A549 (cell line): ENCODE measurements at regions not wholly inside any gene's neighbourhood (a gene's known extent, or its start where the extent isn't known, plus 50 kb on each side); places are given as distances from the start of the nearest gene placed in this dataset.

Source experiments
- ATAC-seq, 2 experiments: fragments of 200-7000 bp in 1 of 2; fragments of >200 bp in 1 of 2; cut with Nextera tagmentation in 1 of 2; cut with Tn5 transposase in 1 of 2; 3 replicates each; pipeline versions ENCODE4 v1.8.0 to v1.9.1; 2018 to 2020; ENCODE audit warnings: mild to moderate bottlenecking in 1 of 2, moderate library complexity in 1 of 2
- CTCF ChIA-PET: fragments of 300-600 bp; sonication (Branson Sonifier 250); formaldehyde crosslinking; extraction: SDS; loops from one replicate; lab custom pipeline; 2021; ENCODE audit warnings: antibody characterized with exemption, inconsistent platforms; lab: Yijun Ruan, JAX
- POLR2A ChIA-PET: fragments of 350-600 bp; formaldehyde crosslinking; extraction: SDS; loops from one replicate; lab custom pipeline; 2021; ENCODE audit warnings: antibody characterized with exemption, inconsistent platforms; lab: Yijun Ruan, JAX
- DNase-seq, 2 experiments: peaks; one replicate each; pipeline versions ENCODE4 v3.0.0 to v3.0.0-alpha.2; 2011 to 2016; ENCODE audit warnings: low read depth in 1 of 2, low spot score in 1 of 2
- FAIRE-seq: peaks from 2 replicates; lab custom pipeline; 2011; peaks lifted over from hg19 to GRCh38; lab: Jason Lieb, UNC
- H3K27ac ChIP-seq, 2 experiments: fragments of >200 bp; sonication (Bioruptor Twin); formaldehyde crosslinking; 3 replicates each; pipeline ENCODE4 v1.5.1; 2016 to 2017
- H3K4me1 ChIP-seq: fragments of >200 bp; sonication (Bioruptor Twin); formaldehyde crosslinking; 3 replicates; pipeline ENCODE4 v1.6.1; 2016
- H3K4me2 ChIP-seq: fragments of >200 bp; sonication (Bioruptor Twin); formaldehyde crosslinking; 3 replicates; pipeline ENCODE4 v1.6.1; 2016
- H3K4me3 ChIP-seq: fragments of >200 bp; sonication (Bioruptor Twin); formaldehyde crosslinking; 3 replicates; pipeline ENCODE4 v1.5.1; 2016
- H3K9me3 ChIP-seq: fragments of >200 bp; sonication (Bioruptor Twin); formaldehyde crosslinking; 3 replicates; pipeline ENCODE4 v1.6.1; 2016
- BCL3 ChIP-seq: fragments of >200 bp; sonication (Bioruptor Twin); formaldehyde crosslinking; IDR thresholded peaks from 3 replicates; pipeline ENCODE4 v1.6.1; 2016
- CBX2 ChIP-seq: fragments of 200-600 bp; sonication (generic); IDR thresholded peaks from 2 replicates; pipeline ENCODE4 v1.6.1; 2016; ENCODE audit warnings: low read depth, mild to moderate bottlenecking, borderline replicate concordance
- CEBPB ChIP-seq, 2 experiments: fragments of >200 bp in 1 of 2; sonication (Bioruptor Twin) in 1 of 2; formaldehyde crosslinking in 1 of 2; IDR thresholded peaks; 2 replicates each; pipeline ENCODE4 v1.6.1; 2012 to 2016
- CHD2 ChIP-seq: fragments of 150-350 bp; IDR thresholded peaks from 2 replicates; pipeline ENCODE4 v1.6.1; 2014; ENCODE audit warnings: low read length; ENCODE audit not compliant: partially characterized antibody
- EHMT2 ChIP-seq: fragments of 200-600 bp; sonication (generic); IDR thresholded peaks from 2 replicates; pipeline ENCODE4 v1.6.1; 2016; ENCODE audit warnings: antibody characterized with exemption, low read depth, mild to moderate bottlenecking, moderate library complexity
- ELK1 ChIP-seq: fragments of 150-350 bp; IDR thresholded peaks from 2 replicates; pipeline ENCODE4 v1.6.1; 2014; ENCODE audit warnings: low read depth, mild to moderate bottlenecking, low read length
- FOSB ChIP-seq: fragments of 250-450 bp; sonication (Bioruptor Pico); IDR thresholded peaks from 2 replicates; pipeline ENCODE4 v1.5.0; 2020; ENCODE audit warnings: mild to moderate bottlenecking, moderate library complexity
- FOSL2 ChIP-seq, 2 experiments: fragments of 450-650 bp in 1 of 2; fragments of >200 bp in 1 of 2; sonication (Bioruptor Twin) in 1 of 2; formaldehyde crosslinking; IDR thresholded peaks; 2 replicates each; pipeline versions ENCODE4 v1.5.0 to v1.6.1; 2016 to 2020; ENCODE audit warnings: mild to moderate bottlenecking in 1 of 2, moderate library complexity in 1 of 2
- FOXS1 ChIP-seq: fragments of 250-450 bp; sonication (Bioruptor Pico); IDR thresholded peaks from 2 replicates; pipeline ENCODE4 v1.5.0; 2020; ENCODE audit warnings: mild to moderate bottlenecking, moderate library complexity
- HOXA7 ChIP-seq: fragments of 250-450 bp; sonication (Bioruptor Pico); IDR thresholded peaks from 2 replicates; pipeline ENCODE4 v1.5.0; 2020; ENCODE audit warnings: mild to moderate bottlenecking, moderate library complexity
- JUN ChIP-seq, 2 experiments: fragments of >200 bp; sonication (Bioruptor Twin); formaldehyde crosslinking; IDR thresholded peaks; 2 replicates in 1 of 2; 3 replicates in 1 of 2; pipeline ENCODE4 v1.6.1; 2016 to 2017
- KDM1A ChIP-seq: fragments of 200-600 bp; sonication (generic); IDR thresholded peaks from 2 replicates; pipeline ENCODE4 v1.6.1; 2016; ENCODE audit warnings: low read depth, mild to moderate bottlenecking
- NFE2L2 ChIP-seq: fragments of 150-350 bp; conservative IDR thresholded peaks from 2 replicates; pipeline ENCODE4 v1.6.1; 2014; ENCODE audit warnings: low read length
- POLR2AphosphoS2 ChIP-seq: conservative IDR thresholded peaks from 2 replicates; pipeline ENCODE4 v1.6.1; 2012; ENCODE audit warnings: low read length, improper control_type of control experiment, inconsistent platforms
- RARB ChIP-seq: fragments of 250-450 bp; sonication (Bioruptor Pico); IDR thresholded peaks from 2 replicates; pipeline ENCODE4 v1.8.0; 2021; ENCODE audit warnings: mild to moderate bottlenecking, moderate library complexity
- RCOR1 ChIP-seq: fragments of 150-350 bp; IDR thresholded peaks from 2 replicates; pipeline ENCODE4 v1.6.1; 2014; ENCODE audit warnings: antibody characterized with exemption, low read length, low read depth
- TP53 ChIP-seq: fragments of 250-450 bp; sonication (Bioruptor Pico); IDR thresholded peaks from 2 replicates; pipeline ENCODE4 v1.5.0; 2021; ENCODE audit warnings: mild to moderate bottlenecking, moderate library complexity
- ZSCAN20 ChIP-seq: fragments of 250-450 bp; sonication (Bioruptor Pico); IDR thresholded peaks from 2 replicates; pipeline ENCODE4 v1.8.0; 2022; ENCODE audit warnings: mild to moderate bottlenecking, moderate library complexity
- WGBS: methylation state at CpG from one replicate; pipeline ENCODE4 v1.1.6; 2017; ENCODE audit errors: missing lambda C conversion rate; 5-methylcytosine and 5-hydroxymethylcytosine counted together
- TF ChIP-seq, protein P1 (sequence below): IDR thresholded peaks from 2 replicates; pipeline ENCODE4 v1.6.1; 2012; ENCODE audit warnings: low read depth, borderline replicate concordance
- TF ChIP-seq, protein P2 (sequence below): fragments of 450-650 bp; IDR thresholded peaks from 2 replicates; pipeline ENCODE4 v1.6.1; 2014; ENCODE audit warnings: antibody characterized with exemption
- TF ChIP-seq, protein P3 (sequence below): fragments of >200 bp; sonication (Bioruptor Twin); formaldehyde crosslinking; IDR thresholded peaks from 3 replicates; pipeline ENCODE4 v1.5.1; 2016

DNA sequence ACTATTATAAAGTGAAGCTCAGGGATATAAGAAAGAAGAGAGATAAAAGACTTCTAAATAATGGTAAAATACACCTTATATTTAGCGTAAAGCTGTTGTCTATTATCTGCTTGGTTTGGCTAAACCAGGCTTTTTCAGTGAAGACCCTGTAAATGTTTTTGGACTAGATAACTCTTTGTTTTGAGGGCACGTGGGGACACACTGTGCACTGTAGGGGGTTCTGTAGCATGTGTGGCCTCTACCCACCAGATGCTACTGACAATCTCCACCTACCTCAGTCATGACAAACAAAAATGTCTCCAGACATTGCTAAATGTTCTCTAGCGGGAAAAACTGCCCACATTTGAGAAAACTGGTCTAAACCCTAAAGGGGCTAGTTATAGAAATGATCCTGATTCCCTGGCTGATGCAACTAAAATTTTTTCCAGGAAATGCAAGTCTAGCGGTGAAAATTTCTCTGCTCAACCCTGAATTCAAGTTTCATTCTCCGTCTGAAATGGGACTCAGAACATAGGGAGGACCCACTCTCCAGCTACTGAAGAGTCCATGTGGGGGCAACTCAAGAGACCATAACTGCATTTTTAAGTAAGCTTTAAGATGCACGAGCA, 355.2 kb upstream of the RASGEF1B start (continued):
- no peak for TF ChIP-seq RARB (CRISPR knock-in tag)

DNA sequence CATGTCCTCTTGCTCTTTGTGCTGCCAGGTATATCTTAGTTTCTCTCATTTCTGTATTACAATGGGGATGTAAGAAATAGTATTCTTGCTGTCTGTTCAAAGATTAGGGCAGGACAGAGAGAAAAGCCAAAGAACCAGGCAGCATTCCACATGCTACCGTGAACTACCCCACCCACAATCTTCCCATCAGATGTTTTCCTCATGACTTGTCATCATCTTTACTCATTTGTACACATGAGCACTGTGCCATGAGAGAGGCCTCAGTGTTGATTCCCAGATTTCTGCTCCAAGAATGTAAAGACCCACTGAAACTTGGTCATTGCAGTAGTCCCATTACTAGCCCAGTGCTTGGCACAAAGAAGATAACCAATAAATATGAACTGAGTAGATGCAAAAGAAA, 354.6 kb upstream of the RASGEF1B start:
- FAIRE-seq = no peak
- no peak overlapping the region for H3K4me3 ChIP-seq
- 0% methylated on average over 1 of the region's 1 CpG for WGBS
- no peak for DNase-seq
- ATAC-seq = no peak
- H3K4me1 ChIP-seq = no peaks in the 10 kb centered on the region
- no peak overlapping the region for H3K4me2 ChIP-seq
- no peak overlapping the region for H3K27ac ChIP-seq
- POLR2A ChIA-PET = no interaction called here
- no peak for TF ChIP-seq RCOR1
- no peak for TF ChIP-seq CEBPB (IDR thresholded peaks at IDR 0.05)
- TF ChIP-seq HOXA7 (CRISPR knock-in tag) = no peak
- TF ChIP-seq FOSL2 (IDR thresholded peaks at IDR 0.05) = no peak
- TF ChIP-seq FOSL2 (CRISPR knock-in tag; IDR thresholded peaks at IDR 0.05) = no peak
- no peaks in the 10 kb centered on the region for H3K9me3 ChIP-seq
- CTCF ChIA-PET = no interaction called here

DNA sequence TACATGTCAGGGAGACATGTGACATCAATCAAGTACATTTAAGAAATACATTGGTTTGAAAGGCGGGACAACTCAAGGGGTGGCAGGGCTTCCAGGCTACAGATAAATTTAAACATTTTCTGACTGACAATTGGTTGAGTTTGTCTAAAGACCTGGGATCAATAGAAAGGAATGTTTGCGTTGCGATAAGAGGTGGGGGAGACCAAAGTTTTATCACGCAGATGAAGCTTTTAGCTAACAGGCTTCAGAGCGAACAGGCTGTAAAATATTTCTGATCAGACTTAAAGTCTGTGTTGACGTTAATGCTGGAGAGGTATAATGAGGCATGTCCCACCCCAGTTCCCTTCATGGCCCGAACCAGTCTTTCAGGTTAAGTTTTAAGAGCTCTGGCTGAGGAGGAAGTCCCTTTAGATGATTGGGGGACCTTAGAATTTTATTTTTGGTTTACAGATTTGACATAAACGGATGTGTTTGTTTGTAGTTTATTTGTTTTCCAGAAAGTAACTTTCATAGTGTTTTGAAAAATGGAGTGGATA, 346.7 kb upstream of the RASGEF1B start:
- WGBS = 35% methylated on average over 8 of the region's 8 CpGs
- Histone ChIP-seq H3K27ac (no peak overlapping the region), H3K4me2 (no peak overlapping the region), H3K4me3 (no peak overlapping the region), H3K4me1 (no peaks in the 10 kb centered on the region), H3K9me3 (no peaks in the 10 kb centered on the region)
- ChIA-PET CTCF (no interaction called here), POLR2A (no interaction called here)
- FAIRE-seq (no peak), DNase-seq (no peak), ATAC-seq (no peak)
- TF ChIP-seq TP53 (CRISPR knock-in tag) = no peak
- TF ChIP-seq CHD2 = no peak
- TF ChIP-seq BCL3 = no peak
- no peak for TF ChIP-seq EHMT2
- TF ChIP-seq FOSB (CRISPR knock-in tag) = no peak
- TF ChIP-seq NFE2L2 = no peak
- no peak for TF ChIP-seq KDM1A

DNA sequence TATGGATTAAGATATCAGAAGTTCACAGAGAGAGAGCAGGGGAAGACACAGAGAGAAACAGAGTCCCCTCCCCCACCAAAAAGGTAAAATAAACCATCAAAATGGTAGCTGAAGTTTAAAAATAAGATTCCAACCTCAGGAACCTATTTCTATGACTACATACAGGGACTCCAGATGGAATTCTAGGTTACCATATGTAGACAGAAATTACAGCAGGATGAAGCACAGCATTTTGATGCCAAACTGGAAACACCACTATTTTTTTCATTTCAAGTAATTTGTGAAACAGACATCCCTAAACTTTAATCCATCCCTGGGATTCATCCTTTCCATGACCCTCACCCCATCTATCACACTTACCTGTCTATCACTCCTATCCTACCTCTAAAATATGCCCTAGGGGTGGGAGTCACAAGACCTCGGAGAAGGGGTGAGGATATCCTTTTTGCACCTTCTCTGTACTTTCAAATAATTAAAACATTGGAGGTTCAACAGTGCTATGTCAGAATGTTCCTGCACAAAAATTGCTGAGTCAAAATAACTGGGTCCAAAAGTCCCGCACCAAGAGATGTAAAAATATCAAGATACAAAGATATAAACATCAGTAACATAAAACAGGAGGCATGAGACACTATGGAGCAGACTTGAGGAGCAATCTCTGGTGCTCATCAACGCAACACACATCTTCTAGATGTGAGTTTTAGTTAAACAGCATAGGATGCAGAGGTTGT, 344.5 kb upstream of the RASGEF1B start:
- ChIA-PET POLR2A (no interaction called here), CTCF (no interaction called here)
- WGBS = 8% methylated on average over 3 of the region's 3 CpGs
- no peak overlapping the region for H3K4me2 ChIP-seq
- DNase-seq (no peak), ATAC-seq (no peak), FAIRE-seq (no peak)
- no peak overlapping the region for H3K4me3 ChIP-seq
- H3K27ac ChIP-seq = no peak overlapping the region
- no peaks in the 10 kb centered on the region for H3K9me3 ChIP-seq
- no peaks in the 10 kb centered on the region for H3K4me1 ChIP-seq
- TF ChIP-seq, protein P1, sequence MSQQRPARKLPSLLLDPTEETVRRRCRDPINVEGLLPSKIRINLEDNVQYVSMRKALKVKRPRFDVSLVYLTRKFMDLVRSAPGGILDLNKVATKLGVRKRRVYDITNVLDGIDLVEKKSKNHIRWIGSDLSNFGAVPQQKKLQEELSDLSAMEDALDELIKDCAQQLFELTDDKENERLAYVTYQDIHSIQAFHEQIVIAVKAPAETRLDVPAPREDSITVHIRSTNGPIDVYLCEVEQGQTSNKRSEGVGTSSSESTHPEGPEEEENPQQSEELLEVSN = no peak
- TF ChIP-seq, protein P2, sequence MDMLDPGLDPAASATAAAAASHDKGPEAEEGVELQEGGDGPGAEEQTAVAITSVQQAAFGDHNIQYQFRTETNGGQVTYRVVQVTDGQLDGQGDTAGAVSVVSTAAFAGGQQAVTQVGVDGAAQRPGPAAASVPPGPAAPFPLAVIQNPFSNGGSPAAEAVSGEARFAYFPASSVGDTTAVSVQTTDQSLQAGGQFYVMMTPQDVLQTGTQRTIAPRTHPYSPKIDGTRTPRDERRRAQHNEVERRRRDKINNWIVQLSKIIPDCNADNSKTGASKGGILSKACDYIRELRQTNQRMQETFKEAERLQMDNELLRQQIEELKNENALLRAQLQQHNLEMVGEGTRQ = no peak
- TF ChIP-seq JUN (IDR thresholded peaks at IDR 0.05) (no peak), POLR2AphosphoS2 (no peak), ELK1 (no peak), ZSCAN20 (no peak), FOXS1 (CRISPR knock-in tag) (no peak), NFE2L2 (no peak), CBX2 (no peak)
- TF ChIP-seq, protein P3, sequence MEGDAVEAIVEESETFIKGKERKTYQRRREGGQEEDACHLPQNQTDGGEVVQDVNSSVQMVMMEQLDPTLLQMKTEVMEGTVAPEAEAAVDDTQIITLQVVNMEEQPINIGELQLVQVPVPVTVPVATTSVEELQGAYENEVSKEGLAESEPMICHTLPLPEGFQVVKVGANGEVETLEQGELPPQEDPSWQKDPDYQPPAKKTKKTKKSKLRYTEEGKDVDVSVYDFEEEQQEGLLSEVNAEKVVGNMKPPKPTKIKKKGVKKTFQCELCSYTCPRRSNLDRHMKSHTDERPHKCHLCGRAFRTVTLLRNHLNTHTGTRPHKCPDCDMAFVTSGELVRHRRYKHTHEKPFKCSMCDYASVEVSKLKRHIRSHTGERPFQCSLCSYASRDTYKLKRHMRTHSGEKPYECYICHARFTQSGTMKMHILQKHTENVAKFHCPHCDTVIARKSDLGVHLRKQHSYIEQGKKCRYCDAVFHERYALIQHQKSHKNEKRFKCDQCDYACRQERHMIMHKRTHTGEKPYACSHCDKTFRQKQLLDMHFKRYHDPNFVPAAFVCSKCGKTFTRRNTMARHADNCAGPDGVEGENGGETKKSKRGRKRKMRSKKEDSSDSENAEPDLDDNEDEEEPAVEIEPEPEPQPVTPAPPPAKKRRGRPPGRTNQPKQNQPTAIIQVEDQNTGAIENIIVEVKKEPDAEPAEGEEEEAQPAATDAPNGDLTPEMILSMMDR = no peak
